GM18520 (cell line): ENCODE measurements at regions not wholly inside any gene's neighbourhood (a gene's known extent, or its start where the extent isn't known, plus 50 kb on each side); places are given as distances from the start of the nearest gene placed in this dataset.

ENCODE experiments used
- ATAC-seq: cut with Tn5 transposase; IDR thresholded peaks from one replicate; pipeline ENCODE4 v1.9.1; 2021; ENCODE audit not compliant: unreplicated experiment

GRCh38 chr12:126156806-126157574 lies 1091.8 kb downstream of the AACS start:
- no peak for ATAC-seq

DNA sequence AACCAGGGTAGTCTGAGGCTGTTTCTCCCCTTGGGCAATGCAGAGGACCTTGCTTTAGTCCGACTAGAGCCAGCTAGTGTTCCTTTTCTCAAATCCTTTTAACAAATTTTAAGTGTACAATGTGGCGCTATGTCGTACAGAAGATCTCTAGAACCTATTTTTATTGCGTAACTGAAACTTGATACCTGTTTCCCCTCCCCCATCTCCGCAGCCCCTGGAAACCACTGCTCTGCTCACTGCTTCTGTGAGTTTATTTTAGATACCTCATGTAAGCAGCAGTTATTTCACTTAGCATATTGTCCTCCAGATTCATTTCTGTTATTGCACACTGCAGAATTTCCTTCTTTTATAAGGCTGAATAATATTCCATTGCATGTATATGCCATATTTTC lies 1092.3 kb downstream of the AACS start:
- no peak for ATAC-seq

DNA sequence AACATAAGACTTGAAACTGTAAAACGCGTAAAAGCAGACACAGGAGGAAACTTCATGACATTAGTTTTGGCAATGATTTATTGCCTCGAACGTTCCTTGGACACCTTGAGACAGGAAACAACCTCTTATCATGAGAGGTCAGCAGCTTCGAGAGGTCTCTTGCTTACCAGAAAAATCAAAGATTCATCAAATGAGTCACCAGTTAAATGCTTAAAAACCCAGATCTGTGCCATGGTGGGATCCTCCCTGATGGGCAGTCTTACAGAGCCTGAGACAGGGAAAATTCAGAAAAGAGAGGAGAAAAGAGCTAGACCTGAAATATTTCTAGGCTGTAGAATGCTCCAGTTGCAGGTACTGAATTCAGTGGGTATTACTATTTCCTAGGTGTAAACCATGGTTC lies 1093.9 kb downstream of the AACS start:
- ATAC-seq, result no peak

- no peak for ATAC-seq
These were observed 1095.7 kb downstream of the AACS start for GRCh38 chr12:126160912-126161311.

DNA sequence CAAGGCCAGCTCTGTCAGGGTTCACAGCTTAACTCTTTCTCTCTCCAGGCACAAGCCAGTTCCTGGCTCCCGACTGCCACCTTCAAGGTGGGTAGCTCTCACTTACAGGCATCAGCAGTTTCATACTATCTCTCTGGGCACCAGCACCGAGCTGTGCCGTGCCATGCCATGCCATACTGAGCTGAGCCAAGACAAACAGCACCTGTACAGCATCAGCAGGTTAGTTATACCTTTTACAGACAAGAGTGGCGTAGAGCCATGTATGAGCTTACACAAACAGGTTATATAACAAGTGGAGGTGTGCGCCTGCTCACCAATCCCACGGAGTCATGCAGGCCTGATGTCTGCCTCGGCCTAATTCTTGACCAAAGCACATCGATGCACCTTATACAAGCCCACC lies 1098.7 kb downstream of the AACS start:
- no peak for ATAC-seq

DNA sequence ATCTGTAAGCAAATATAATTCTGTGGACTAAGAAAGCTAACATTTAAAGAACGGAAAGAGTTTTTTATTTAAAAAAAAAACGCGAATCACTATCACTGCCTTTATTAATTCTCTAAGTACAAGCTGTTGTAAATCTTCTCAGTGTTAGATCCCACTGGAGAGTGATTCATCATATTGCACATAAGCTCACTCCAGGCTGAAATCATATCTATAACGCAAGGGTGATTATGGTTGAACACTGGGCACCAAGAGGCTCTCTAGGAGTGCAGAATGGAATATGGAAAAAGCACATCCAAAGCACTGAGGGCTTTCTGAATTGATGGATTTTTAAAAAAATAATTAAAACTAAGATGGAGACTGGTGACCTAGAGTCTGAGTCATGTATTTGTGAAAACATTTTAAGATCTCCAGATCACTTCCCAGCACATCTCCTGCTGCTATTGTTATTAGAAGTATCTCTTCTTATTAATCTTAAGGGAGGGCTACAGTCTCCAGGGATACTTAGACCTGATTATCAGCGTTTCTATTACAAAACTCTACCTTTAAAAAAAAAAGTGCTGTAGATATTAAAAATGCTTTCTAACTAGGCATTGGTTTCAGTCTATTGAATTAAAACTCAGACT lies 1106.8 kb downstream of the AACS start:
- ATAC-seq, result no peak

DNA sequence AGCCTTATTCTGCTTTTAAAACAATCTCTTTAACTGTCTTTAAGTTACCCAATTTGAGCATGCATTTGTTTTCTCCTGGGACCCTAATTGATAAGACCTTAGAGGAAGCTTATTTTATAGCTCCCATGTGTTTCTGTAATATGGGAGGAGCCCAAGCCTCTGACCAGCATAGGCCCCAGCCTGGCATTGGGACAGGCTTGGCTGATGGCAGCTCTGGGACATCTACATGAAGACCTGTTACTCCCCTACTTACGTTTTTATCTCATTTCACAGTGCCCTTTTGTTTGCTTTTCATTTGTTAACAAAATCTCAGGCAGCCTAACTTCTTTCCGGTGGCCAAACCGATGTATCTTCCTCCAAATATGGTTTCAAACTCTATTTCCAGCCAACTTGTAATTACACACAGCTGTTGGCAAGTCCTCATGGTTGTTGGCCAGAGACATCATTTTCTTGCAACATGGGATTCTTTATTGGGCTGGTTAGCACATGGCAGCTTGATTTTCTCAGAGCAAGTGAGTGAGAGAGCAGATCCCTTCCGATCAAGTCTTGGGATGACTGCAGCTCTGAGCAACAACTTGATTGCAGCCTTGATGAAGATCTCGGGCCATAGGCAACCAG lies 1117.5 kb downstream of the AACS start:
- no peak for ATAC-seq

DNA sequence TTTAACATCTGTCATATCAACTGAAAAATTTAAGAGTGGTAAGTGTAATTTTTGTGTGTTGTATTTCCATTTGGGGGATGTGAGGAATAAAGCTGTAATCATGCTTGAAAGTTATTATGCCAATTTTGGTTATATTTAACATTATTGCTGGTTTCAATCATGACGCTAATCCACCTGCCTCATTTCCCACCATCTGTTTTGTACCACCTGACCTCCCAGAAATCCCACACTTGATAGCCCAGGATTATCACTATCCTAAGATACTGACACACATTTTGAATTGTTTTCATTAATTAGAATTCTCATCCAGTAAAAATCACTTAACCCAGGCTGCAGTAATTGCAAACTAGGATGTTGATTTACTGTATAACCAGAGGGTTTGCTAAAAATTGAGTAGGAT lies 1119.8 kb downstream of the AACS start:
- no peak for ATAC-seq

DNA sequence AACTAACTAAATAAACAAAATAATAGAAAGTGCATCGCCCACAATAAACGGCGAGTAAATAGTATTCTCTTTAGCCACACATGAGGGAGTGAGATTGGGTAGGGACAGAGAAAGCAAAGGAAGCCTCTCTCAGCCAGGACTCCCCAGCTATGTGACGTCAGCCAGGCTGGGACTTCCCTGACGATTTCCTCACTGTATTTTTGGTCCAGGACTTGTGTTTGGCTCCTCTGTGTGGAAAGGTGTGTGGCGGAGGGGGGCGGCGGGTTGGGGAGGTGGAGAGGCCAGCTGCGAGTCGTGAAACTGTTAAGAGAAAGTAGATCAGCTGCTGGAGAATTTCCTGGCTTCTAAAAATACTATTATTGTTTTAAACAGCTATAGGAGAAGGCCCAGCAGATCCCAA lies 1124.6 kb downstream of the AACS start:
- no peak for ATAC-seq

GRCh38 chr12:126191031-126191891 lies 1126.0 kb downstream of the AACS start:
- ATAC-seq, result no peak

GRCh38 chr12:126191949-126192348 lies 1126.7 kb downstream of the AACS start:
- ATAC-seq, result no peak

DNA sequence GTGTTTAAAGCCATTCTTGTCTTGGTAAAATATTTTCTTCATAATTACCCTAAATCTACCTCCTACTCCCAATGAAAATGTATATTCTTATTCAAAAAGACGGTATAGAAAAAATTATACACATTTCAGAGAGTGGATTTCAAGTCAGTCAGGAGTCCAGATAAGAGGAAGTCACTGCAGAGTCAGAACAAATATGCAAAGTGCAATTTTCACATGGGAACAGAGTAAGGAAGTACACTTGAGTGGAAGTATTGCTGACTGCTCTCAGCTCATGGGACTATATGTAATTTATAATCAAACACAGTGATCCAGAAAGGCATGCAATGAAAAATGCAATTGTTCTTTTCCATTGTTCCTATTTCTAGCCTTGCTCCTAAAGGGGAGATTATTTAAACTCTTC lies 1128.0 kb downstream of the AACS start:
- ATAC-seq, result no peak

- ATAC-seq, result no peak
These were observed 1131.0 kb downstream of the AACS start for GRCh38 chr12:126196263-126196662.

- ATAC-seq, result no peak
These were observed 1133.3 kb downstream of the AACS start for GRCh38 chr12:126198516-126198915.

DNA sequence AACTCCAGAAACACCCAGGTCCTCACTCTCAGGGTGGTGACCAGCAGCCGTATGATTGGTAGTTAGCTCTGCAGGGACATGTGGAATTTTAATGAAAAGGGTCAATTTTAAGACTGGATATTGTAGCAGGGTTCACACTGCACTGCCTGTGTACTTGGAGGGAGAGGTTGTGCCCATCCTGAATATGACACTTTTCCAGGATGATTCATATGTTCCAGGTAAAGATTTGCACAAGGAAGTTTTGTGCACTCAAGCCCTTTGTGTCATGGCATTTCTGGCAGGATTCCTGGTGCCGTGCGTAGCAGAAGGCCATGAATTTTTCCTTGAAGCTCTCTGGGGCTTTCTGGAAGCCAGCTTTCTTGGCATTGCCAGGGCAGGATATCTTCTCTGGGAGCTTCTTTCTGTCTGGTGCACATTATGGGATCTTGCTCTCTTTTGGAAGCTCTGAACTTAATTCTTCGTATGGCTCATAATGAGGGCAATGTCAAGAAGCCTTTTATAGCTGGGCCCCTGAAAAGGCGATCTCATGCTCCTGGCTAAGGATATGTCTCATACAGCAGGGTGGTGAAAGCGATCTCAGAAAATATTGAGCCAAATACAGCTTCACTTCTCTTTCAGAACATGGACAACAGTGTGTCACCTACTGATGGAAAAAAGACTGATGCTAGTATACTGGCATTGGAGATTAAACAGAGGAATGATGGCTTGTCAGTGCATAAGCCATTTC lies 1133.9 kb downstream of the AACS start:
- no peak for ATAC-seq

- no peak for ATAC-seq
These were observed 1136.8 kb downstream of the AACS start for GRCh38 chr12:126201981-126202537.

DNA sequence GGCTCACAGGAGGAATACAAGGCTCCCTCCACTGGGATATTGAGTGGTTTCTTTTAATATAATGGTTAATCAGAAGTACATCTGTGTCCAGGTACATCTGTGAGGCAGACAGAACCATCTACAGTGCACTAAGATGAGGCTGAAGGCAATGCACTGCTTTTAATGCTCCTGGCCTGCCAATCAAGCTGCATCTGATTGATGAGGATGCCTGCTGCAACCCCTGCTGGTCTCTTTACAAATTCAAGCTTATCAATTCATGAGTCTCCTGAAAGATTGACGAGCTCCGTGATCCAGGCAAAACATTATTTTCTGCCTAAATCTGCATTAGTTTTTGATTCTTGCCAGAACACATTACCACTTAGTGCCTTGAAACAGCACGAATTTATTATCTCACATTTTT lies 1139.1 kb downstream of the AACS start:
- no peak for ATAC-seq

DNA sequence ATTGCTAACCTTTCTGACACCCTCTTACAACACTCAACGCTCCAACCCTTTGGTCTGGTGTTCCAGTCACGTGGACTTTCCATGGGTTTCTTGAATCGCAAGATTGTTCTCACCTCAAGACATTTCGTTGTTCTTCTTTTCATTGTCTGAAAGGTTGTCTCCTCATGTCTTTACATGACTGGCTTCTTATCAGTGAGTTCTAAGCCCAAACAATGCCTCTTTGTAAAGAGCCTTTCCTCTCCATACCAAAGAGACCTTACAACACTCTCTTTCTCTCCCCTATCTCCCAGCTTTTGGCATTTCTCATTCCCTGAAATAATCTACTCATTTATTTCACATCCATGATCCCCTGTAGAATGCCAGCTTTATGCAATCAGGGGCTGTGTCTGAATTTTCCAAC lies 1144.8 kb downstream of the AACS start:
- no peak for ATAC-seq

DNA sequence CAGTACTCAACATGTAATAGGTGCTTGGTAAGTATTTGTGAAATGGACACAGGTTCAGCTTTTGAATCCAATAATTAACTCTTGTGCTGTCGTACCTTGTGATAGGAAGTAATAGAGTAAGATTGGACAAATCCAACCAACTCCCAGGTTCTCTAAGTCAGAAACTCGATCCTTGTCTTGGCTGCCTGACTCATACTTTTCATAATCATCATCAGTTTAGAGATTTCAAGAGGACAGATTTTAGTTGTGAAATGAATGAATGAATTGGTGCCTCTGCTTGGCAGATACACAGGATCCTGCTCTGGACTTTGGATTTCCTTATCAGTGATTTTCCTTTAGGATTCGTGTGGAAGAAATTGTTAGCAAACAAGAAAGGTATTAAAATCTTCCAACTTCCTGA lies 1145.2 kb downstream of the AACS start:
- ATAC-seq, result no peak

- ATAC-seq, result no peak
These were observed 1147.6 kb downstream of the AACS start for GRCh38 chr12:126212824-126213223.

- no peak for ATAC-seq
These were observed 1153.5 kb downstream of the AACS start for GRCh38 chr12:126218697-126219096.
